Chondrocyte (in vitro differentiated cells): ENCODE measurements at regions not wholly inside any gene's neighbourhood (a gene's known extent, or its start where the extent isn't known, plus 50 kb on each side); places are given as distances from the start of the nearest gene placed in this dataset.

Source experiments
- DNase-seq: peaks from one replicate; pipeline ENCODE4 v3.0.0; 2021; ENCODE audit warnings: mixed read lengths, low spot score
- H3K27ac Mint-ChIP-seq: one replicate; pipeline ENCODE4 v1.8.0; 2021; ENCODE audit warnings: mild to moderate bottlenecking, moderate library complexity, mixed read lengths; ENCODE audit not compliant: unreplicated experiment
- H3K27me3 Mint-ChIP-seq: 2 replicates; pipeline ENCODE4 v1.8.0; 2021; ENCODE audit warnings: low read depth, mixed read lengths
- H3K36me3 Mint-ChIP-seq: 2 replicates; pipeline ENCODE4 v1.8.0; 2021; ENCODE audit warnings: low read depth, mixed read lengths
- H3K4me1 Mint-ChIP-seq: 2 replicates; pipeline ENCODE4 v1.8.0; 2021; ENCODE audit warnings: low read depth, mild to moderate bottlenecking, mixed read lengths
- H3K4me3 Mint-ChIP-seq: one replicate; pipeline ENCODE4 v1.8.0; 2021; ENCODE audit warnings: mild to moderate bottlenecking, moderate library complexity, mixed read lengths; ENCODE audit not compliant: unreplicated experiment
- H3K9me3 Mint-ChIP-seq: 2 replicates; pipeline ENCODE4 v1.8.0; 2021; ENCODE audit warnings: low read depth, mixed read lengths
- CTCF ChIP-seq: fragments of 200-600 bp; sonication (generic); IDR thresholded peaks from 2 replicates; pipeline ENCODE4 v1.5.0; 2021; ENCODE audit warnings: antibody characterized with exemption, mild to moderate bottlenecking, moderate library complexity

GRCh38 chr3:124413989-124414598 lies 316.2 kb upstream of the UMPS start:
- peaks cover 4% of the 10 kb centered on the region for H3K9me3 Mint-ChIP-seq
- H3K27ac Mint-ChIP-seq: no peak overlapping the region
- no peak for TF ChIP-seq CTCF
- H3K27me3 Mint-ChIP-seq: no peaks in the 10 kb centered on the region
- peaks cover 13% of the 10 kb centered on the region for H3K4me1 Mint-ChIP-seq
- no peak overlapping the region for H3K4me3 Mint-ChIP-seq
- peaks cover 28% of the 10 kb centered on the region for H3K36me3 Mint-ChIP-seq
- no peak for DNase-seq

GRCh38 chr3:124415446-124415960 lies 314.7 kb upstream of the UMPS start:
- Mint-ChIP-seq H3K4me3 (no peak overlapping the region), H3K36me3 (peaks cover 30% of the 10 kb centered on the region)

GRCh38 chr3:124419303-124419702 lies 310.9 kb upstream of the UMPS start:
- no peaks in the 10 kb centered on the region for H3K4me1 Mint-ChIP-seq
- H3K9me3 Mint-ChIP-seq: no peaks in the 10 kb centered on the region
- no peak overlapping the region for H3K27ac Mint-ChIP-seq
- no peak overlapping the region for H3K4me3 Mint-ChIP-seq
- H3K36me3 Mint-ChIP-seq: peaks cover 21% of the 10 kb centered on the region
- TF ChIP-seq CTCF: no peak
- no peaks in the 10 kb centered on the region for H3K27me3 Mint-ChIP-seq
- DNase-seq: no peak

More at GRCh38 chr3:124415446-124415960, 314.7 kb upstream of the UMPS start:
- no peak for TF ChIP-seq CTCF
- DNase-seq: no peak
- peaks cover 4% of the 10 kb centered on the region for H3K9me3 Mint-ChIP-seq
- H3K27me3 Mint-ChIP-seq: no peaks in the 10 kb centered on the region
- H3K4me1 Mint-ChIP-seq: no peaks in the 10 kb centered on the region
- H3K27ac Mint-ChIP-seq: no peak overlapping the region

GRCh38 chr3:124420392-124420791 lies 309.9 kb upstream of the UMPS start:
- Mint-ChIP-seq H3K4me1 (no peaks in the 10 kb centered on the region), H3K9me3 (no peaks in the 10 kb centered on the region), H3K4me3 (no peak overlapping the region), H3K27me3 (no peaks in the 10 kb centered on the region), H3K36me3 (peaks cover 25% of the 10 kb centered on the region), H3K27ac (no peak overlapping the region)
- TF ChIP-seq CTCF: no peak
- DNase-seq: no peak

- Mint-ChIP-seq H3K9me3 (no peaks in the 10 kb centered on the region), H3K4me1 (no peaks in the 10 kb centered on the region), H3K27me3 (no peaks in the 10 kb centered on the region), H3K4me3 (no peak overlapping the region), H3K27ac (no peak overlapping the region), H3K36me3 (peaks cover 21% of the 10 kb centered on the region)
- DNase-seq: no peak
- TF ChIP-seq CTCF: no peak
Observed at GRCh38 chr3:124422805-124423204, 307.4 kb upstream of the UMPS start.
